GM23338 (cell line): ENCODE measurements at regions not wholly inside any gene's neighbourhood (a gene's known extent, or its start where the extent isn't known, plus 50 kb on each side); places are given as distances from the start of the nearest gene placed in this dataset.

ENCODE experiments used
- ATAC-seq: fragments of 200-7000 bp; cut with Tn5 transposase; 3 replicates; pipeline ENCODE4 v1.9.1; 2020
- DNase-seq: peaks from one replicate; pipeline ENCODE4 v3.0.0-alpha.2; 2015; ENCODE audit warnings: low spot score
- H2AFZ ChIP-seq: fragments of 200-600 bp; sonication (generic); 2 replicates; pipeline ENCODE4 v1.8.0; 2016; ENCODE audit warnings: antibody characterized with exemption, mild to moderate bottlenecking, moderate library complexity
- H3F3A ChIP-seq: fragments of 200-600 bp; sonication (generic); replicated peaks from 2 replicates; pipeline ENCODE4 v1.8.0; 2017; ENCODE audit warnings: antibody characterized with exemption, mixed run types, low read depth
- H3K27ac ChIP-seq: fragments of 200-600 bp; sonication (generic); 2 replicates; pipeline ENCODE4 v1.6.1; 2016; ENCODE audit warnings: low read depth
- H3K27me3 ChIP-seq: fragments of 200-600 bp; sonication (generic); 2 replicates; pipeline ENCODE4 v1.8.0; 2016; ENCODE audit warnings: mild to moderate bottlenecking, mixed run types, moderate library complexity; ENCODE audit not compliant: insufficient read depth
- H3K36me3 ChIP-seq: fragments of 200-600 bp; sonication (generic); 2 replicates; pipeline ENCODE4 v1.8.0; 2016; ENCODE audit warnings: mild to moderate bottlenecking; ENCODE audit not compliant: insufficient read depth
- H3K4me1 ChIP-seq: fragments of 200-600 bp; sonication (generic); 2 replicates; pipeline ENCODE4 v1.8.0; 2016; ENCODE audit warnings: mild to moderate bottlenecking, moderate library complexity; ENCODE audit not compliant: insufficient read depth
- H3K4me2 ChIP-seq: fragments of 200-600 bp; sonication (generic); 2 replicates; pipeline ENCODE4 v1.7.1; 2017; ENCODE audit warnings: mixed run types
- H3K4me3 ChIP-seq: fragments of 200-600 bp; sonication (generic); 2 replicates; pipeline ENCODE4 v1.6.1; 2016; ENCODE audit warnings: mixed run types
- H3K79me2 ChIP-seq: fragments of 200-600 bp; sonication (generic); replicated peaks from 2 replicates; pipeline ENCODE4 v1.8.0; 2017; ENCODE audit warnings: mild to moderate bottlenecking; ENCODE audit not compliant: insufficient read depth
- H3K9me2 ChIP-seq: fragments of 200-600 bp; sonication (generic); 2 replicates; pipeline ENCODE4 v1.8.0; 2017; ENCODE audit not compliant: insufficient read depth
- H4K20me1 ChIP-seq: fragments of 200-600 bp; sonication (generic); replicated peaks from 2 replicates; pipeline ENCODE4 v1.8.0; 2017; ENCODE audit warnings: mild to moderate bottlenecking; ENCODE audit not compliant: insufficient read depth
- H3K27ac Mint-ChIP-seq: 2 replicates; pipeline ENCODE4 v1.8.0; 2020; ENCODE audit warnings: inconsistent platforms, mild to moderate bottlenecking, moderate library complexity, mixed read lengths
- H3K27me3 Mint-ChIP-seq: 3 replicates; pipeline ENCODE4 v1.8.0; 2022; ENCODE audit warnings: low read depth, mild to moderate bottlenecking, moderate library complexity, mixed read lengths, inconsistent platforms; ENCODE audit not compliant: insufficient read depth, poor library complexity
- H3K36me3 Mint-ChIP-seq: 3 replicates; pipeline ENCODE4 v1.8.0; 2021; ENCODE audit warnings: low read depth, mild to moderate bottlenecking, inconsistent platforms, moderate library complexity, mixed read lengths
- H3K4me1 Mint-ChIP-seq: 3 replicates; pipeline ENCODE4 v1.8.0; 2020; ENCODE audit warnings: mild to moderate bottlenecking, inconsistent platforms, mixed read lengths
- H3K4me3 Mint-ChIP-seq: 3 replicates; pipeline ENCODE4 v1.8.0; 2021; ENCODE audit warnings: moderate library complexity, mild to moderate bottlenecking, inconsistent platforms, mixed read lengths
- H3K9me3 Mint-ChIP-seq: 3 replicates; pipeline ENCODE4 v1.8.0; 2020; ENCODE audit warnings: moderate library complexity, mild to moderate bottlenecking, inconsistent platforms, mixed read lengths
- CREB1 ChIP-seq: fragments of 250-450 bp; sonication (Bioruptor Pico); IDR thresholded peaks from 2 replicates; pipeline ENCODE4 v1.5.0; 2020; ENCODE audit warnings: low read depth, mild to moderate bottlenecking, moderate library complexity
- CTCF ChIP-seq, 2 experiments: fragments of 200-600 bp in 1 of 2; sonication (generic) in 1 of 2; conservative IDR thresholded peaks; 2 replicates each; pipeline versions ENCODE4 v1.5.1 to v1.6.1; 2016 to 2017; ENCODE audit warnings: antibody characterized with exemption in 2 of 2, low read depth in 2 of 2, mild to moderate bottlenecking in 2 of 2, moderate library complexity in 1 of 2
- EZH2phosphoT487 ChIP-seq: fragments of 200-600 bp; sonication (generic); IDR thresholded peaks from one replicate; pipeline ENCODE4 v1.8.1; 2018; ENCODE audit warnings: antibody characterized with exemption; ENCODE audit not compliant: unreplicated experiment
- JUNB ChIP-seq: IDR thresholded peaks from one replicate; pipeline ENCODE4 v1.6.1; 2016; ENCODE audit warnings: antibody characterized with exemption; ENCODE audit not compliant: unreplicated experiment
- POLR2AphosphoS5 ChIP-seq: IDR thresholded peaks from 2 replicates; pipeline ENCODE4 v1.6.1; 2016; ENCODE audit warnings: antibody characterized with exemption, low read depth
- REST ChIP-seq: IDR thresholded peaks from one replicate; pipeline ENCODE4 v1.6.1; 2018; ENCODE audit warnings: antibody characterized with exemption; ENCODE audit not compliant: unreplicated experiment
- STAT1 ChIP-seq: IDR thresholded peaks from one replicate; pipeline ENCODE4 v1.6.1; 2016; ENCODE audit warnings: antibody characterized with exemption; ENCODE audit not compliant: unreplicated experiment
- ZNF331 ChIP-seq: fragments of 250-450 bp; sonication (Bioruptor Pico); IDR thresholded peaks from 2 replicates; pipeline ENCODE4 v1.5.0; 2020; ENCODE audit warnings: low read depth, mild to moderate bottlenecking, moderate library complexity

GRCh38 chr11:31919175-31919574, 108.1 kb upstream of the PAX6 start:
- H3K27ac Mint-ChIP-seq: no peak overlapping the region
- no peaks in the 10 kb centered on the region for H3K79me2 ChIP-seq
- ATAC-seq: no peak

GRCh38 chr11:31915867-31916266, 104.7 kb upstream of the PAX6 start:
- Mint-ChIP-seq H3K4me3 (no peak overlapping the region), H3K4me1 (no peaks in the 10 kb centered on the region), H3K27me3 (peaks cover 7% of the 10 kb centered on the region), H3K9me3 (no peaks in the 10 kb centered on the region; the same call in 2 of the 3 replicates), H3K27ac (no peak overlapping the region), H3K36me3 (no peaks in the 10 kb centered on the region)
- Histone ChIP-seq H3F3A (no peaks in the 10 kb centered on the region), H3K27me3 (no peaks in the 10 kb centered on the region), H2AFZ (no peak overlapping the region; the same call in 1 of the 2 replicates), H4K20me1 (no peaks in the 10 kb centered on the region), H3K79me2 (no peaks in the 10 kb centered on the region), H3K9me2 (peaks cover 11% of the 10 kb centered on the region; the same call in 1 of the 2 replicates), H3K4me1 (no peaks in the 10 kb centered on the region), H3K36me3 (no peaks in the 10 kb centered on the region), H3K4me3 (no peak overlapping the region), H3K27ac (no peak overlapping the region), H3K4me2 (no peak overlapping the region)
- no peak for DNase-seq
- no peak for ATAC-seq
- no peak for TF ChIP-seq POLR2AphosphoS5
- TF ChIP-seq CTCF (conservative IDR thresholded peaks at IDR 0.05; ENCODE audit: low read depth in 2 of 2): peak; percentile 33 to 39

More at GRCh38 chr11:31919175-31919574, 108.1 kb upstream of the PAX6 start:
- H3K4me3 Mint-ChIP-seq: no peak overlapping the region
- no peak for TF ChIP-seq CREB1 (CRISPR knock-in tag)
- no peak for TF ChIP-seq EZH2phosphoT487
- no peak for TF ChIP-seq JUNB
- no peak for TF ChIP-seq STAT1
- no peak for TF ChIP-seq REST
- no peak for TF ChIP-seq ZNF331 (CRISPR knock-in tag)
- no peak for DNase-seq
- no peaks in the 10 kb centered on the region for H3K36me3 ChIP-seq
- no peaks in the 10 kb centered on the region for H3K36me3 Mint-ChIP-seq
- no peak overlapping the region for H2AFZ ChIP-seq
- no peaks in the 10 kb centered on the region for H3K4me1 ChIP-seq
- no peaks in the 10 kb centered on the region; the same call in 2 of the 3 replicates for H3K9me3 Mint-ChIP-seq
- H4K20me1 ChIP-seq: no peaks in the 10 kb centered on the region
- H3K9me2 ChIP-seq: peaks cover 11% of the 10 kb centered on the region; the same call in 1 of the 2 replicates
- no peaks in the 10 kb centered on the region for H3F3A ChIP-seq
- no peak overlapping the region for H3K4me3 ChIP-seq
- H3K27ac ChIP-seq: no peak overlapping the region
- H3K4me2 ChIP-seq: no peak overlapping the region
- H3K27me3 ChIP-seq: no peaks in the 10 kb centered on the region
- peaks cover 7% of the 10 kb centered on the region for H3K27me3 Mint-ChIP-seq
- no peaks in the 10 kb centered on the region for H3K4me1 Mint-ChIP-seq
